ENCODE measurements at regions not wholly inside any gene's neighbourhood (a gene's known extent, or its start where the extent isn't known, plus 50 kb on each side); places are given as distances from the start of the nearest gene placed in this dataset.

- TF ChIP-seq CTCF (IDR thresholded peaks at IDR 0.05) (no peak), POLR2A (IDR thresholded peaks at IDR 0.05) (no peak)
Measured at GRCh38 chr6:105907301-105907700, 178.8 kb upstream of the PRDM1 start.

All from thyroid gland (tissue), 4 donors.